ENCODE measurements at regions not wholly inside any gene's neighbourhood (a gene's known extent, or its start where the extent isn't known, plus 50 kb on each side); places are given as distances from the start of the nearest gene placed in this dataset.

DNA sequence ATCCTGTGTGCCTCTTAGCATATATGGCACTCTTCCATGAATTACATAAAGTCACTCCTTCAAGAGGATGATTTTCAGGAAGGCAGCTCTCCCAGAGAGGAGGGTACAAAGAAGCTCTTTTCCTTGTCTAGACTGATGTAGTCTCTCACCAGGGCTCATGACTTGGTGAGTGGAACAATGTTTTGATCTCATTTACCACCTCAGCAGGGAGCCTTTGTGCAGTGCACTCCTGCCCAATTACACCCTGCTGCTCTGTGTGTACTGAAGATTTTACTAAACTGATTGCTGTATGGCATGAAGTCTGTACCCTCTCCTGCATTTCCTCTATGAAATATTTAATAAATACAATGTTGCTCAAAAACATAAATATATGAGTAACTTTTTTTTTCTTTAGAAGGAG, 598.3 kb upstream of the HS3ST5 start:
- TF ChIP-seq EZH2 (IDR thresholded peaks at IDR 0.05; ENCODE audit: borderline replicate concordance, low read depth, low read length, severe bottlenecking) (no peak), FOS (IDR thresholded peaks at IDR 0.05; ENCODE audit: borderline replicate concordance, insufficient read depth, low read length) (no peak)
- TF ChIP-seq, protein P1, sequence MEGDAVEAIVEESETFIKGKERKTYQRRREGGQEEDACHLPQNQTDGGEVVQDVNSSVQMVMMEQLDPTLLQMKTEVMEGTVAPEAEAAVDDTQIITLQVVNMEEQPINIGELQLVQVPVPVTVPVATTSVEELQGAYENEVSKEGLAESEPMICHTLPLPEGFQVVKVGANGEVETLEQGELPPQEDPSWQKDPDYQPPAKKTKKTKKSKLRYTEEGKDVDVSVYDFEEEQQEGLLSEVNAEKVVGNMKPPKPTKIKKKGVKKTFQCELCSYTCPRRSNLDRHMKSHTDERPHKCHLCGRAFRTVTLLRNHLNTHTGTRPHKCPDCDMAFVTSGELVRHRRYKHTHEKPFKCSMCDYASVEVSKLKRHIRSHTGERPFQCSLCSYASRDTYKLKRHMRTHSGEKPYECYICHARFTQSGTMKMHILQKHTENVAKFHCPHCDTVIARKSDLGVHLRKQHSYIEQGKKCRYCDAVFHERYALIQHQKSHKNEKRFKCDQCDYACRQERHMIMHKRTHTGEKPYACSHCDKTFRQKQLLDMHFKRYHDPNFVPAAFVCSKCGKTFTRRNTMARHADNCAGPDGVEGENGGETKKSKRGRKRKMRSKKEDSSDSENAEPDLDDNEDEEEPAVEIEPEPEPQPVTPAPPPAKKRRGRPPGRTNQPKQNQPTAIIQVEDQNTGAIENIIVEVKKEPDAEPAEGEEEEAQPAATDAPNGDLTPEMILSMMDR (IDR thresholded peaks at IDR 0.05; ENCODE audit: extremely low read depth in 1 of 2, insufficient read depth in 1 of 2, low read depth in 1 of 2, low read length in 2 of 2) = no peak
